ENCODE measurements at regions not wholly inside any gene's neighbourhood (a gene's known extent, or its start where the extent isn't known, plus 50 kb on each side); places are given as distances from the start of the nearest gene placed in this dataset.

DNA sequence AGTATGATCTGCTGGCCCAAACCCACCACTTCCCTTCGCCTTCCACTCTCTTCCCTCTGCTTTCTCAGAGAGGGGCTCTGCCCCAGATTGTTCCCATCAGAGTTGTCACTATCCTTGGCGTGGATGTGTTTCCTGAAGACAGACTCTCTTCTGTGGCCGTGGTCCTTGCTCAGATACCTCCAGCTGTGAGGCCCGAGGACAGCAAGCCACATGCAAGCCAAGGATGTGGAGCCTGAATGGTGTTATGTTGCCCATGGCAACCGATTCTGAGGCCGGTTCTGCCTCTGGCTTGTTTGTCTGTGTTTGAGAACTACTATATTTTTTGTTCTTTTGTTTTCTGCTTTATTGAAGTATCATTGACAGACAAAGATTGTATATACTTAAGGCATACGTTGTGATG, 247.4 kb upstream of the PODXL start:
- H2AFZ ChIP-seq (ENCODE audit: low read depth) = no peak overlapping the region
- H4K20me1 ChIP-seq (ENCODE audit: insufficient read depth) = no peaks in the 10 kb centered on the region
- H3K36me3 ChIP-seq (replicated peaks in 1 of 2; ENCODE audit: control insufficient read depth in 1 of 2, insufficient read depth in 2 of 2, low read length in 1 of 2) = no peaks in the 10 kb centered on the region
- no peaks in the 10 kb centered on the region for H3K27me3 ChIP-seq (ENCODE audit: insufficient read depth)
- no peak overlapping the region for H3K9ac ChIP-seq
- ChIA-PET POLR2A (no interaction called here), CTCF (no interaction called here)
- H3K4me3 ChIP-seq (ENCODE audit: low read depth in 2 of 2, low read length in 1 of 2) = no peak overlapping the region
- H3K9me2 ChIP-seq = no peaks in the 10 kb centered on the region
- H3K79me2 ChIP-seq (ENCODE audit: insufficient read depth) = no peaks in the 10 kb centered on the region
- no peak overlapping the region for H3K4me2 ChIP-seq
- TF ChIP-seq, protein P1, sequence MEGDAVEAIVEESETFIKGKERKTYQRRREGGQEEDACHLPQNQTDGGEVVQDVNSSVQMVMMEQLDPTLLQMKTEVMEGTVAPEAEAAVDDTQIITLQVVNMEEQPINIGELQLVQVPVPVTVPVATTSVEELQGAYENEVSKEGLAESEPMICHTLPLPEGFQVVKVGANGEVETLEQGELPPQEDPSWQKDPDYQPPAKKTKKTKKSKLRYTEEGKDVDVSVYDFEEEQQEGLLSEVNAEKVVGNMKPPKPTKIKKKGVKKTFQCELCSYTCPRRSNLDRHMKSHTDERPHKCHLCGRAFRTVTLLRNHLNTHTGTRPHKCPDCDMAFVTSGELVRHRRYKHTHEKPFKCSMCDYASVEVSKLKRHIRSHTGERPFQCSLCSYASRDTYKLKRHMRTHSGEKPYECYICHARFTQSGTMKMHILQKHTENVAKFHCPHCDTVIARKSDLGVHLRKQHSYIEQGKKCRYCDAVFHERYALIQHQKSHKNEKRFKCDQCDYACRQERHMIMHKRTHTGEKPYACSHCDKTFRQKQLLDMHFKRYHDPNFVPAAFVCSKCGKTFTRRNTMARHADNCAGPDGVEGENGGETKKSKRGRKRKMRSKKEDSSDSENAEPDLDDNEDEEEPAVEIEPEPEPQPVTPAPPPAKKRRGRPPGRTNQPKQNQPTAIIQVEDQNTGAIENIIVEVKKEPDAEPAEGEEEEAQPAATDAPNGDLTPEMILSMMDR (IDR thresholded peaks at IDR 0.05) = no peak
- TF ChIP-seq SMC3 (IDR thresholded peaks at IDR 0.05; ENCODE audit: low read depth, low read length) = no peak
- no peak for TF ChIP-seq EP300 (IDR thresholded peaks at IDR 0.05; ENCODE audit: borderline replicate concordance in 1 of 2, low read depth in 1 of 2, low read length in 1 of 2)
- TF ChIP-seq TEAD4 (IDR thresholded peaks at IDR 0.05; ENCODE audit: borderline replicate concordance, insufficient read depth) = no peak
- no peak for TF ChIP-seq JUND (IDR thresholded peaks at IDR 0.05)
- TF ChIP-seq FOXM1 (IDR thresholded peaks at IDR 0.05; ENCODE audit: low read depth) = no peak
- TF ChIP-seq, protein P2, sequence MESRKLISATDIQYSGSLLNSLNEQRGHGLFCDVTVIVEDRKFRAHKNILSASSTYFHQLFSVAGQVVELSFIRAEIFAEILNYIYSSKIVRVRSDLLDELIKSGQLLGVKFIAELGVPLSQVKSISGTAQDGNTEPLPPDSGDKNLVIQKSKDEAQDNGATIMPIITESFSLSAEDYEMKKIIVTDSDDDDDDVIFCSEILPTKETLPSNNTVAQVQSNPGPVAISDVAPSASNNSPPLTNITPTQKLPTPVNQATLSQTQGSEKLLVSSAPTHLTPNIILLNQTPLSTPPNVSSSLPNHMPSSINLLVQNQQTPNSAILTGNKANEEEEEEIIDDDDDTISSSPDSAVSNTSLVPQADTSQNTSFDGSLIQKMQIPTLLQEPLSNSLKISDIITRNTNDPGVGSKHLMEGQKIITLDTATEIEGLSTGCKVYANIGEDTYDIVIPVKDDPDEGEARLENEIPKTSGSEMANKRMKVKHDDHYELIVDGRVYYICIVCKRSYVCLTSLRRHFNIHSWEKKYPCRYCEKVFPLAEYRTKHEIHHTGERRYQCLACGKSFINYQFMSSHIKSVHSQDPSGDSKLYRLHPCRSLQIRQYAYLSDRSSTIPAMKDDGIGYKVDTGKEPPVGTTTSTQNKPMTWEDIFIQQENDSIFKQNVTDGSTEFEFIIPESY (IDR thresholded peaks at IDR 0.05; ENCODE audit: borderline replicate concordance, low read depth) = no peak
- TF ChIP-seq ELF1 (IDR thresholded peaks at IDR 0.05) = no peak
- TF ChIP-seq, protein P3, sequence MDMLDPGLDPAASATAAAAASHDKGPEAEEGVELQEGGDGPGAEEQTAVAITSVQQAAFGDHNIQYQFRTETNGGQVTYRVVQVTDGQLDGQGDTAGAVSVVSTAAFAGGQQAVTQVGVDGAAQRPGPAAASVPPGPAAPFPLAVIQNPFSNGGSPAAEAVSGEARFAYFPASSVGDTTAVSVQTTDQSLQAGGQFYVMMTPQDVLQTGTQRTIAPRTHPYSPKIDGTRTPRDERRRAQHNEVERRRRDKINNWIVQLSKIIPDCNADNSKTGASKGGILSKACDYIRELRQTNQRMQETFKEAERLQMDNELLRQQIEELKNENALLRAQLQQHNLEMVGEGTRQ (IDR thresholded peaks at IDR 0.05; ENCODE audit: borderline replicate concordance, low read depth, low read length) = no peak
- no peak for TF ChIP-seq NRF1 (IDR thresholded peaks at IDR 0.05; ENCODE audit: low read depth, low read length)
- TF ChIP-seq GATA2 (CRISPR knock-in tag; IDR thresholded peaks at IDR 0.05) = no peak
- TF ChIP-seq, protein P4, sequence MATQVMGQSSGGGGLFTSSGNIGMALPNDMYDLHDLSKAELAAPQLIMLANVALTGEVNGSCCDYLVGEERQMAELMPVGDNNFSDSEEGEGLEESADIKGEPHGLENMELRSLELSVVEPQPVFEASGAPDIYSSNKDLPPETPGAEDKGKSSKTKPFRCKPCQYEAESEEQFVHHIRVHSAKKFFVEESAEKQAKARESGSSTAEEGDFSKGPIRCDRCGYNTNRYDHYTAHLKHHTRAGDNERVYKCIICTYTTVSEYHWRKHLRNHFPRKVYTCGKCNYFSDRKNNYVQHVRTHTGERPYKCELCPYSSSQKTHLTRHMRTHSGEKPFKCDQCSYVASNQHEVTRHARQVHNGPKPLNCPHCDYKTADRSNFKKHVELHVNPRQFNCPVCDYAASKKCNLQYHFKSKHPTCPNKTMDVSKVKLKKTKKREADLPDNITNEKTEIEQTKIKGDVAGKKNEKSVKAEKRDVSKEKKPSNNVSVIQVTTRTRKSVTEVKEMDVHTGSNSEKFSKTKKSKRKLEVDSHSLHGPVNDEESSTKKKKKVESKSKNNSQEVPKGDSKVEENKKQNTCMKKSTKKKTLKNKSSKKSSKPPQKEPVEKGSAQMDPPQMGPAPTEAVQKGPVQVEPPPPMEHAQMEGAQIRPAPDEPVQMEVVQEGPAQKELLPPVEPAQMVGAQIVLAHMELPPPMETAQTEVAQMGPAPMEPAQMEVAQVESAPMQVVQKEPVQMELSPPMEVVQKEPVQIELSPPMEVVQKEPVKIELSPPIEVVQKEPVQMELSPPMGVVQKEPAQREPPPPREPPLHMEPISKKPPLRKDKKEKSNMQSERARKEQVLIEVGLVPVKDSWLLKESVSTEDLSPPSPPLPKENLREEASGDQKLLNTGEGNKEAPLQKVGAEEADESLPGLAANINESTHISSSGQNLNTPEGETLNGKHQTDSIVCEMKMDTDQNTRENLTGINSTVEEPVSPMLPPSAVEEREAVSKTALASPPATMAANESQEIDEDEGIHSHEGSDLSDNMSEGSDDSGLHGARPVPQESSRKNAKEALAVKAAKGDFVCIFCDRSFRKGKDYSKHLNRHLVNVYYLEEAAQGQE (IDR thresholded peaks at IDR 0.05; ENCODE audit: low read depth, low read length) = no peak
- no peak for TF ChIP-seq RXRA (IDR thresholded peaks at IDR 0.05; ENCODE audit: borderline replicate concordance, low read depth)
- no peak for TF ChIP-seq MEF2A (IDR thresholded peaks at IDR 0.05; ENCODE audit: borderline replicate concordance, low read depth)
- TF ChIP-seq RCOR1 (IDR thresholded peaks at IDR 0.05; ENCODE audit: low read length) = no peak
- TF ChIP-seq TCF12 (IDR thresholded peaks at IDR 0.05) = no peak
- H3K9me3 ChIP-seq = no peaks in the 10 kb centered on the region
- H3F3A ChIP-seq (replicated peaks; ENCODE audit: insufficient read depth) = no peaks in the 10 kb centered on the region
- H3K4me1 ChIP-seq (ENCODE audit: control insufficient read depth in 1 of 2, insufficient read depth in 2 of 2, low read depth in 1 of 2, low read length in 1 of 2) = peaks cover 0 to 17% of the 10 kb centered on the region in 2 experiments; a peak in 2 of 4 replicates
- no peak for DNase-seq
- WGBS (ENCODE audit: low lambda C conversion rate) = 33% methylated on average over 7 of the region's 7 CpGs
- H3K27ac ChIP-seq (ENCODE audit: low read depth in 2 of 2, low read length in 1 of 2) = no peak overlapping the region

Data from SK-N-SH (cell line).